GM18508 (cell line): ENCODE measurements at regions not wholly inside any gene's neighbourhood (a gene's known extent, or its start where the extent isn't known, plus 50 kb on each side); places are given as distances from the start of the nearest gene placed in this dataset.
"Not testable (repeated sequence)": the region's sequence is repeated elsewhere in the genome, so short reads cannot be mapped to it uniquely, and the experiment has no call there.

Experiments
- ATAC-seq: cut with Tn5 transposase; IDR thresholded peaks from one replicate; pipeline ENCODE4 v1.9.1; 2021; ENCODE audit warnings: moderate number of reproducible peaks; ENCODE audit not compliant: insufficient read depth, unreplicated experiment

GRCh38 chr3:107465064-107465631, 57.6 kb upstream of the BBX start:
- ATAC-seq: peak; percentile 39

DNA sequence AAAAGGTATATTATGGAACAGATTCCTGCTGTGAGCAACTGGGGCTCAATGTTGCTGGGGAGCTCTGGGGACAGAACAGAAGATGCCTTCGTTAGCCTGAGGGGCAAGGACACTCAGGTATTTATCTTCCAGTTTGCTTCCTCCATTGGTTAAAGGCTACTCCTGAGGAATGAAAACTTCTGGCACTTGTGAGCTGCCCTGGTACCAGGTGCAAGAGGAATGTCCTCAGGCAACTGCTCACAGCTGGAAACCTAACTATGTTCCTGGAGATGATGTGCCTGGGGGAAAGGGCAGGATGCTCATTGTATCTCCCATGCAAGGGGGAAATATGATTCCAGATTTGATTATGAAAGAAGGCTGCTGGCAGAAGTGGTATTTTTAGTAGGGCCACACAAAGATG, 54.0 kb upstream of the BBX start:
- no peak for ATAC-seq

- not testable (repeated sequence) for ATAC-seq
Measured at GRCh38 chr3:107470496-107470895, 52.3 kb upstream of the BBX start.
